ENCODE measurements at regions not wholly inside any gene's neighbourhood (a gene's known extent, or its start where the extent isn't known, plus 50 kb on each side); places are given as distances from the start of the nearest gene placed in this dataset.

GRCh38 chr2:100753881-100754280, 66.1 kb upstream of the NPAS2 start:
- Histone ChIP-seq H3K9me3 (ENCODE audit: low read depth, low read length) (no peaks in the 10 kb centered on the region), H3K36me3 (ENCODE audit: insufficient read depth, low read length) (no peaks in the 10 kb centered on the region), H3K4me2 (ENCODE audit: insufficient read depth, low read length) (no peak overlapping the region), H3K4me3 (ENCODE audit: insufficient read depth, low read length) (no peak overlapping the region), H4K20me1 (ENCODE audit: insufficient read depth, low read length) (no peaks in the 10 kb centered on the region), H3K4me1 (ENCODE audit: insufficient read depth, low read length) (peaks cover 49% of the 10 kb centered on the region), H3K27me3 (ENCODE audit: insufficient read depth, low read length) (no peaks in the 10 kb centered on the region), H2AFZ (ENCODE audit: low read length) (peak overlapping the region; percentile 11), H3K27ac (ENCODE audit: low read depth, low read length) (no peak overlapping the region), H3K79me2 (ENCODE audit: insufficient read depth, low read length) (no peaks in the 10 kb centered on the region)
- no peak for DNase-seq (ENCODE audit: insufficient read length, low spot score, missing footprints)
- no peak for TF ChIP-seq CTCF (IDR thresholded peaks at IDR 0.05; ENCODE audit: extremely low read depth, low read depth, low read length)

GRCh38 chr2:100754951-100755350, 65.0 kb upstream of the NPAS2 start:
- Histone ChIP-seq H3K36me3 (ENCODE audit: insufficient read depth, low read length) (no peaks in the 10 kb centered on the region), H3K27me3 (ENCODE audit: insufficient read depth, low read length) (no peaks in the 10 kb centered on the region), H2AFZ (ENCODE audit: low read length) (no peak overlapping the region), H4K20me1 (ENCODE audit: insufficient read depth, low read length) (no peaks in the 10 kb centered on the region), H3K4me1 (ENCODE audit: insufficient read depth, low read length) (peaks cover 49% of the 10 kb centered on the region), H3K9me3 (ENCODE audit: low read depth, low read length) (no peaks in the 10 kb centered on the region), H3K79me2 (ENCODE audit: insufficient read depth, low read length) (no peaks in the 10 kb centered on the region), H3K4me3 (ENCODE audit: insufficient read depth, low read length) (no peak overlapping the region), H3K4me2 (ENCODE audit: insufficient read depth, low read length) (peak overlapping the region; percentile 14), H3K27ac (ENCODE audit: low read depth, low read length) (no peak overlapping the region)
- no peak for TF ChIP-seq CTCF (IDR thresholded peaks at IDR 0.05; ENCODE audit: extremely low read depth, low read depth, low read length)
- no peak for DNase-seq (ENCODE audit: insufficient read length, low spot score, missing footprints)

- Histone ChIP-seq H3K9me3 (ENCODE audit: low read depth, low read length) (no peaks in the 10 kb centered on the region), H2AFZ (ENCODE audit: low read length) (no peak overlapping the region), H3K27me3 (ENCODE audit: insufficient read depth, low read length) (no peaks in the 10 kb centered on the region), H3K79me2 (ENCODE audit: insufficient read depth, low read length) (no peaks in the 10 kb centered on the region), H3K4me1 (ENCODE audit: insufficient read depth, low read length) (peaks cover 49% of the 10 kb centered on the region), H3K4me2 (ENCODE audit: insufficient read depth, low read length) (peak overlapping the region; percentile 14), H3K36me3 (ENCODE audit: insufficient read depth, low read length) (no peaks in the 10 kb centered on the region), H4K20me1 (ENCODE audit: insufficient read depth, low read length) (no peaks in the 10 kb centered on the region), H3K27ac (ENCODE audit: low read depth, low read length) (no peak overlapping the region), H3K4me3 (ENCODE audit: insufficient read depth, low read length) (no peak overlapping the region)
- DNase-seq (ENCODE audit: insufficient read length, low spot score, missing footprints), result no peak
- no peak for TF ChIP-seq CTCF (IDR thresholded peaks at IDR 0.05; ENCODE audit: extremely low read depth, low read depth, low read length)
Observed at GRCh38 chr2:100755441-100755840, 64.5 kb upstream of the NPAS2 start.

- no peak for TF ChIP-seq CTCF (IDR thresholded peaks at IDR 0.05; ENCODE audit: extremely low read depth, low read depth, low read length)
- Histone ChIP-seq H2AFZ (ENCODE audit: low read length) (no peak overlapping the region), H3K4me3 (ENCODE audit: insufficient read depth, low read length) (no peak overlapping the region), H3K9me3 (ENCODE audit: low read depth, low read length) (no peaks in the 10 kb centered on the region), H3K79me2 (ENCODE audit: insufficient read depth, low read length) (no peaks in the 10 kb centered on the region), H3K27ac (ENCODE audit: low read depth, low read length) (no peak overlapping the region), H4K20me1 (ENCODE audit: insufficient read depth, low read length) (no peaks in the 10 kb centered on the region), H3K4me1 (ENCODE audit: insufficient read depth, low read length) (peaks cover 47% of the 10 kb centered on the region), H3K4me2 (ENCODE audit: insufficient read depth, low read length) (no peak overlapping the region), H3K27me3 (ENCODE audit: insufficient read depth, low read length) (no peaks in the 10 kb centered on the region), H3K36me3 (ENCODE audit: insufficient read depth, low read length) (no peaks in the 10 kb centered on the region)
- no peak for DNase-seq (ENCODE audit: insufficient read length, low spot score, missing footprints)
Observed at GRCh38 chr2:100756704-100757103, 63.2 kb upstream of the NPAS2 start.

All from osteoblast (primary cell).